ENCODE measurements at regions not wholly inside any gene's neighbourhood (a gene's known extent, or its start where the extent isn't known, plus 50 kb on each side); places are given as distances from the start of the nearest gene placed in this dataset.
"Not testable (repeated sequence)": the region's sequence is repeated elsewhere in the genome, so short reads cannot be mapped to it uniquely, and the experiment has no call there.

DNA sequence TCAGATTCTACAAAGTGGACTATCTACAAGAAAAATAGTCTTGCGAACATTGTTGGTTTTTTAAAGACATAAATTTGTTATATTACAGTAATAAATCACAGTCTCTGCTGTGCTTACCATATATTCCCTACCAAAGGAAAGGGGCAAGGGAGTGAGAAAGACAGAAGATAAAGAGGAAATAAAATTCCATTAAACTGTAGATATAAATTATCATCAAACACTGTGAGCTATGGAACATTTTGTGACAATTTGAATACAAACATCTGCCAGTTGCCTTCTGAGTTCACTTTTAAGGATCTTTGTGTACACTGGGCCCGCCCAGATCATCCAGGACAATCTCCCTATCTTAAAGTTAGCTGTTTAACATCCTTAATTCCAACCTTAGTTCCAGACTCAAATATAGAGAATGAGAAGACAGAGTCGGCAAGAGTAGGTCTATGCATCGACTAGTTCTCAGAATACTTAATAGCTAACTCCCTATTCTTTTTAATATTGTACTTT, 122.8 kb downstream of the NUFIP1 start:
- Histone ChIP-seq H3K36me3 (ENCODE audit: control insufficient read depth in 2 of 2, extremely low read depth in 1 of 2, insufficient read depth in 2 of 2, low read length in 2 of 2) (no peaks in the 10 kb centered on the region), H4K20me1 (ENCODE audit: control insufficient read depth, extremely low read depth, insufficient read depth, low read length) (no peaks in the 10 kb centered on the region), H3K4me2 (ENCODE audit: control insufficient read depth, extremely low read depth, insufficient read depth, low read depth, low read length) (no peak overlapping the region), H3K9me3 (ENCODE audit: control insufficient read depth, low read depth, low read length) (no peaks in the 10 kb centered on the region), H3K9ac (ENCODE audit: control insufficient read depth, extremely low read depth, insufficient read depth, low read length) (no peak overlapping the region), H3K79me2 (ENCODE audit: control insufficient read depth, insufficient read depth, low read length) (no peaks in the 10 kb centered on the region), H3K4me3 (ENCODE audit: control insufficient read depth in 2 of 3, extremely low read depth in 1 of 3, insufficient read depth in 2 of 3, low read depth in 1 of 3, low read length in 3 of 3) (no peak overlapping the region), H2AFZ (ENCODE audit: control insufficient read depth, low read length) (no peak overlapping the region), H3K9me1 (ENCODE audit: control insufficient read depth, extremely low read depth, insufficient read depth, low read length) (no peaks in the 10 kb centered on the region), H3K27ac (ENCODE audit: control insufficient read depth, insufficient read depth, low read length) (no peak overlapping the region), H3K27me3 (ENCODE audit: control insufficient read depth, extremely low read depth, insufficient read depth, low read length) (no peaks in the 10 kb centered on the region), H3K4me1 (ENCODE audit: control insufficient read depth, extremely low read depth, insufficient read depth, low read length) (no peaks in the 10 kb centered on the region)
- dilution Hi-C loops (cut with MboI; ENCODE audit: extremely low pct_ligation_motif_present, low sequenced_read_pairs): no loop called here
- FAIRE-seq (no peak), DNase-seq (ENCODE audit: low read depth, low spot score) (no peak)
- no peak for TF ChIP-seq EZH2 (IDR thresholded peaks at IDR 0.05; ENCODE audit: low read length)
- TF ChIP-seq, protein P1, sequence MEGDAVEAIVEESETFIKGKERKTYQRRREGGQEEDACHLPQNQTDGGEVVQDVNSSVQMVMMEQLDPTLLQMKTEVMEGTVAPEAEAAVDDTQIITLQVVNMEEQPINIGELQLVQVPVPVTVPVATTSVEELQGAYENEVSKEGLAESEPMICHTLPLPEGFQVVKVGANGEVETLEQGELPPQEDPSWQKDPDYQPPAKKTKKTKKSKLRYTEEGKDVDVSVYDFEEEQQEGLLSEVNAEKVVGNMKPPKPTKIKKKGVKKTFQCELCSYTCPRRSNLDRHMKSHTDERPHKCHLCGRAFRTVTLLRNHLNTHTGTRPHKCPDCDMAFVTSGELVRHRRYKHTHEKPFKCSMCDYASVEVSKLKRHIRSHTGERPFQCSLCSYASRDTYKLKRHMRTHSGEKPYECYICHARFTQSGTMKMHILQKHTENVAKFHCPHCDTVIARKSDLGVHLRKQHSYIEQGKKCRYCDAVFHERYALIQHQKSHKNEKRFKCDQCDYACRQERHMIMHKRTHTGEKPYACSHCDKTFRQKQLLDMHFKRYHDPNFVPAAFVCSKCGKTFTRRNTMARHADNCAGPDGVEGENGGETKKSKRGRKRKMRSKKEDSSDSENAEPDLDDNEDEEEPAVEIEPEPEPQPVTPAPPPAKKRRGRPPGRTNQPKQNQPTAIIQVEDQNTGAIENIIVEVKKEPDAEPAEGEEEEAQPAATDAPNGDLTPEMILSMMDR (optimal IDR thresholded peaks at IDR 0.05 in 1 of 3, IDR thresholded peaks at IDR 0.05 in 1 of 3, conservative IDR thresholded peaks at IDR 0.05 in 1 of 3; ENCODE audit: extremely low read depth in 1 of 3, insufficient read depth in 2 of 3, low read length in 3 of 3): no peak

DNA sequence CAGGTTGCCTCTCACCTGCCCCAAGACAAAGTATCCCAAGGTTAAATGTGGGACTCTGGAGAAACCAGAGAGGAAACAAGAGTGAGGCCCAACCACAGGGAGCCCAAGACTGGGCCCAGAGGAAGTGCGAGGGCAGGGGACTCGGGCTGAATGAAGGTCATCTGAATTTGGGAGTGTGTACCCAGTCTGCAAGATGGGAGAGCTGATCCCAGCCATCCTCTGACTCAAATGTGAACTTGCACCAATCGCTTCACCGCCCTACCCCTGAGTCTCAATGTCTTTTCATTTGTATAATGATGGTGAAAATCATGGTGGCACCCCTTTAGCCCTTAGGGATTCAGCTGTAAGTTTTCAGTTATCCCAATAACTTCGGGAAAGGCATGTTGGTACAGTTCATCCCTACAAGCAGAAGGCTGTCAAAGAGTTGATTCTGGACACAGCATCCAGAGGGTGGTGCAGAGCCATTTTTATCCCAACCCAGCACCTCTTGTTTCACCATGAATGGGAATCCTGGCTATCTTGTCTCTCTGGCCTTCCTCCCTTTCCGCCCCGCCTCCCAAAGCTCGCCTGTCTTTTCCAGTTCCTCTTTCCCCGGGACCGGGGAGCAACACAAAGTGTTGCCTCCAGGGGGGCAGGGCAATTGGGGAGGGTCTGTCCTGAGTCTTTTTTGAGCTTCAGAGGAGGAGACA, 123.4 kb downstream of the NUFIP1 start:
- Histone ChIP-seq H3K9me3 (ENCODE audit: control insufficient read depth, low read depth, low read length) (no peaks in the 10 kb centered on the region), H3K9ac (ENCODE audit: control insufficient read depth, extremely low read depth, insufficient read depth, low read length) (no peak overlapping the region), H3K79me2 (ENCODE audit: control insufficient read depth, insufficient read depth, low read length) (no peaks in the 10 kb centered on the region), H4K20me1 (ENCODE audit: control insufficient read depth, extremely low read depth, insufficient read depth, low read length) (no peaks in the 10 kb centered on the region), H3K4me2 (ENCODE audit: control insufficient read depth, extremely low read depth, insufficient read depth, low read depth, low read length) (no peak overlapping the region), H3K27me3 (ENCODE audit: control insufficient read depth, extremely low read depth, insufficient read depth, low read length) (no peaks in the 10 kb centered on the region), H2AFZ (ENCODE audit: control insufficient read depth, low read length) (no peak overlapping the region), H3K9me1 (ENCODE audit: control insufficient read depth, extremely low read depth, insufficient read depth, low read length) (no peaks in the 10 kb centered on the region), H3K4me3 (ENCODE audit: control insufficient read depth in 2 of 3, extremely low read depth in 1 of 3, insufficient read depth in 2 of 3, low read depth in 1 of 3, low read length in 3 of 3) (no peak overlapping the region), H3K27ac (ENCODE audit: control insufficient read depth, insufficient read depth, low read length) (no peak overlapping the region), H3K4me1 (ENCODE audit: control insufficient read depth, extremely low read depth, insufficient read depth, low read length) (no peaks in the 10 kb centered on the region), H3K36me3 (ENCODE audit: control insufficient read depth in 2 of 2, extremely low read depth in 1 of 2, insufficient read depth in 2 of 2, low read length in 2 of 2) (no peaks in the 10 kb centered on the region)
- dilution Hi-C loops (cut with MboI; ENCODE audit: extremely low pct_ligation_motif_present, low sequenced_read_pairs): no loop called here
- no peak for FAIRE-seq
- TF ChIP-seq, protein P1 (optimal IDR thresholded peaks at IDR 0.05 in 1 of 3, IDR thresholded peaks at IDR 0.05 in 1 of 3, conservative IDR thresholded peaks at IDR 0.05 in 1 of 3; ENCODE audit: extremely low read depth in 1 of 3, insufficient read depth in 2 of 3, low read length in 3 of 3): no peak
- DNase-seq (ENCODE audit: low read depth, low spot score): no peak

DNA sequence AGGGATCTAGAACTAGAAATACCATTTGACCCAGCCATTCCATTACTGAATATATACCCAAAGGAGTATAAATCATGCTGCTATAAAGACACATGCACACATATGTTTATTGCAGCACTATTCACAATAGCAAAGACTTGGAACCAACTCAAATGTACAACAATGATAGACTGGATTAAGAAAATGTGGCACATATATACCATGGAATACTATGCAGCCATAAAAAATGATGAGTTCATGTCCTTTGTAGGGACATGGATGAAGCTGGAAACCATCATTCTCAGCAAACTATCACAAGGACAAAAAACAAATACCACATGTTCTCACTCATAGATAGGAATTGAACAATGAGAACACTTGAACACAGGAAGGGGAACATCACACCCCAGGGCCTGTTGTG, 125.6 kb downstream of the NUFIP1 start:
- H3K4me2 ChIP-seq (ENCODE audit: control insufficient read depth, extremely low read depth, insufficient read depth, low read depth, low read length): not testable (repeated sequence)

More for the DNA sequence above, 125.6 kb downstream of the NUFIP1 start:
- H3K79me2 ChIP-seq (ENCODE audit: control insufficient read depth, insufficient read depth, low read length); FAIRE-seq; H4K20me1 ChIP-seq (ENCODE audit: control insufficient read depth, extremely low read depth, insufficient read depth, low read length); H2AFZ ChIP-seq (ENCODE audit: control insufficient read depth, low read length); dilution Hi-C loops (cut with MboI; ENCODE audit: extremely low pct_ligation_motif_present, low sequenced_read_pairs); H3K4me3 ChIP-seq (ENCODE audit: control insufficient read depth in 2 of 3, extremely low read depth in 1 of 3, insufficient read depth in 2 of 3, low read depth in 1 of 3, low read length in 3 of 3); H3K9ac ChIP-seq (ENCODE audit: control insufficient read depth, extremely low read depth, insufficient read depth, low read length); H3K9me3 ChIP-seq (ENCODE audit: control insufficient read depth, low read depth, low read length); DNase-seq (ENCODE audit: low read depth, low spot score); H3K36me3 ChIP-seq (ENCODE audit: control insufficient read depth in 2 of 2, extremely low read depth in 1 of 2, insufficient read depth in 2 of 2, low read length in 2 of 2); H3K27ac ChIP-seq (ENCODE audit: control insufficient read depth, insufficient read depth, low read length); H3K27me3 ChIP-seq (ENCODE audit: control insufficient read depth, extremely low read depth, insufficient read depth, low read length); H3K4me1 ChIP-seq (ENCODE audit: control insufficient read depth, extremely low read depth, insufficient read depth, low read length); H3K9me1 ChIP-seq (ENCODE audit: control insufficient read depth, extremely low read depth, insufficient read depth, low read length): not testable (repeated sequence)

Data from keratinocyte (primary cell).